ENCODE measurements at regions not wholly inside any gene's neighbourhood (a gene's known extent, or its start where the extent isn't known, plus 50 kb on each side); places are given as distances from the start of the nearest gene placed in this dataset.

GRCh38 chr1:59046730-59047157 is 250.2 kb upstream of the FGGY start:
- POLR2A ChIA-PET = interaction anchor here (0.7 kb wide), 1 partner anchor 657 kb away, joined by 3 read pairs; no protein-coding TSS in a partner anchor
- TF ChIP-seq CTCF (IDR thresholded peaks at IDR 0.05; ENCODE audit: insufficient read depth, low read length, missing control alignments) = no peak
- CTCF ChIA-PET = interaction anchor here (1.0 to 1.2 kb wide), 4 partner anchors 9 to 713 kb away, joined by 3 to 4 read pairs (median 4); no protein-coding TSS in a partner anchor
- no peak for DNase-seq (ENCODE audit: low read depth, low spot score)
- H3K4me3 ChIP-seq (ENCODE audit: low read depth, low read length) = no peak overlapping the region

- CTCF ChIA-PET = no interaction called here
- no peak for DNase-seq (ENCODE audit: low read depth, low spot score)
- no peak for TF ChIP-seq CTCF (IDR thresholded peaks at IDR 0.05; ENCODE audit: insufficient read depth, low read length, missing control alignments)
- no peak overlapping the region for H3K4me3 ChIP-seq (ENCODE audit: low read depth, low read length)
- POLR2A ChIA-PET = no interaction called here
These were observed 245.9 kb upstream of the FGGY start for GRCh38 chr1:59051007-59051406.

GRCh38 chr1:59052166-59052590 is 244.7 kb upstream of the FGGY start:
- CTCF ChIA-PET = interaction anchor here (1.2 kb wide), 1 partner anchor 26 kb away, joined by 3 read pairs; no protein-coding TSS in a partner anchor
- no peak for DNase-seq (ENCODE audit: low read depth, low spot score)
- no peak overlapping the region for H3K4me3 ChIP-seq (ENCODE audit: low read depth, low read length)
- TF ChIP-seq CTCF (IDR thresholded peaks at IDR 0.05; ENCODE audit: insufficient read depth, low read length, missing control alignments) = no peak
- POLR2A ChIA-PET = no interaction called here

- ChIA-PET CTCF (interaction anchor here (1.0 kb wide), 1 partner anchor 705 kb away, joined by 4 read pairs; no protein-coding TSS in a partner anchor), POLR2A (no interaction called here)
- DNase-seq (ENCODE audit: low read depth, low spot score) = no peak
- H3K4me3 ChIP-seq (ENCODE audit: low read depth, low read length) = no peak overlapping the region
- TF ChIP-seq CTCF (IDR thresholded peaks at IDR 0.05; ENCODE audit: insufficient read depth, low read length, missing control alignments) = no peak
These were observed 242.7 kb upstream of the FGGY start for GRCh38 chr1:59054172-59054571.

GRCh38 chr1:59055908-59056719 is 240.8 kb upstream of the FGGY start:
- POLR2A ChIA-PET = no interaction called here
- CTCF ChIA-PET = interaction anchor here (1.0 to 1.6 kb wide), 2 partner anchors 10 to 11 kb away, joined by 3 to 4 read pairs; no protein-coding TSS in a partner anchor
- no peak overlapping the region for H3K4me3 ChIP-seq (ENCODE audit: low read depth, low read length)
- TF ChIP-seq CTCF (IDR thresholded peaks at IDR 0.05; ENCODE audit: insufficient read depth, low read length, missing control alignments) = no peak
- no peak for DNase-seq (ENCODE audit: low read depth, low spot score)

GRCh38 chr1:59057211-59057694 is 239.6 kb upstream of the FGGY start:
- ChIA-PET POLR2A (no interaction called here), CTCF (no interaction called here)
- no peak for TF ChIP-seq CTCF (IDR thresholded peaks at IDR 0.05; ENCODE audit: insufficient read depth, low read length, missing control alignments)
- H3K4me3 ChIP-seq (ENCODE audit: low read depth, low read length) = no peak overlapping the region
- peak; percentile 88 for DNase-seq (ENCODE audit: low read depth, low spot score)
